ENCODE measurements at regions not wholly inside any gene's neighbourhood (a gene's known extent, or its start where the extent isn't known, plus 50 kb on each side); places are given as distances from the start of the nearest gene placed in this dataset.

DNA sequence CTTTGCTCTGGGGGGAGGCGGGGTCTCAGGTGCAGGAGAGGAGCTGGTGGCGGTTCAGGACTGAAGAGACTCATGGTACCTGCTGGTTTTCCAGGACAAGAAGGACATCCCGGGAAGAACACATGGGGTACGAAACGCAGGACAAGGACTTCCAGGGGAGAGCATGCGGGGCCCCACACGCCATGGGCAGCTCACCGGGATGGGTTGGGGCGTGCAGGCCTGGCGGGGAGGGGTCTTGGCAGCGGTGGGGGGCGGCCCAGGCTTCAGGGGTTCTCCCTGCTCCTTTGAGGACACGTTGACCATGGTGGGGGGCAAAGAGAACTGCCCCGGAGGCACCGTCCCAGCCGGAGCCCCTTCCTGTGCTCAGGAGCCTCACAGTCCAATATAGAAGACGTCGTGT, 673.2 kb downstream of the BRD1 start:
- TF ChIP-seq, protein P1, sequence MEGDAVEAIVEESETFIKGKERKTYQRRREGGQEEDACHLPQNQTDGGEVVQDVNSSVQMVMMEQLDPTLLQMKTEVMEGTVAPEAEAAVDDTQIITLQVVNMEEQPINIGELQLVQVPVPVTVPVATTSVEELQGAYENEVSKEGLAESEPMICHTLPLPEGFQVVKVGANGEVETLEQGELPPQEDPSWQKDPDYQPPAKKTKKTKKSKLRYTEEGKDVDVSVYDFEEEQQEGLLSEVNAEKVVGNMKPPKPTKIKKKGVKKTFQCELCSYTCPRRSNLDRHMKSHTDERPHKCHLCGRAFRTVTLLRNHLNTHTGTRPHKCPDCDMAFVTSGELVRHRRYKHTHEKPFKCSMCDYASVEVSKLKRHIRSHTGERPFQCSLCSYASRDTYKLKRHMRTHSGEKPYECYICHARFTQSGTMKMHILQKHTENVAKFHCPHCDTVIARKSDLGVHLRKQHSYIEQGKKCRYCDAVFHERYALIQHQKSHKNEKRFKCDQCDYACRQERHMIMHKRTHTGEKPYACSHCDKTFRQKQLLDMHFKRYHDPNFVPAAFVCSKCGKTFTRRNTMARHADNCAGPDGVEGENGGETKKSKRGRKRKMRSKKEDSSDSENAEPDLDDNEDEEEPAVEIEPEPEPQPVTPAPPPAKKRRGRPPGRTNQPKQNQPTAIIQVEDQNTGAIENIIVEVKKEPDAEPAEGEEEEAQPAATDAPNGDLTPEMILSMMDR (IDR thresholded peaks at IDR 0.05; ENCODE audit: low read depth, low read length, poor library complexity, severe bottlenecking) = no peak
- no peak for TF ChIP-seq EZH2phosphoT487 (IDR thresholded peaks at IDR 0.05; ENCODE audit: borderline replicate concordance, low read length)
- Histone ChIP-seq H3K36me3 (ENCODE audit: control insufficient read depth, low read length) (no peaks in the 10 kb centered on the region), H3K27ac (ENCODE audit: low read depth, low read length) (no peak overlapping the region), H3K27me3 (ENCODE audit: control insufficient read depth, low read length) (no peaks in the 10 kb centered on the region), H3K4me1 (ENCODE audit: control insufficient read depth, low read length) (no peaks in the 10 kb centered on the region), H3F3A (ENCODE audit: control insufficient read depth, insufficient read depth) (no peaks in the 10 kb centered on the region), H3K9me2 (replicated peaks; ENCODE audit: control insufficient read depth, low read length) (no peaks in the 10 kb centered on the region), H3K4me2 (ENCODE audit: low read length) (no peak overlapping the region), H3K79me2 (ENCODE audit: control insufficient read depth, low read length) (no peaks in the 10 kb centered on the region), H3K9me3 (ENCODE audit: control insufficient read depth, insufficient read depth, low read length) (no peaks in the 10 kb centered on the region), H4K20me1 (ENCODE audit: control insufficient read depth, insufficient read depth, low read depth, low read length) (no peaks in the 10 kb centered on the region), H3K4me3 (ENCODE audit: low read length) (no peak overlapping the region)

DNA sequence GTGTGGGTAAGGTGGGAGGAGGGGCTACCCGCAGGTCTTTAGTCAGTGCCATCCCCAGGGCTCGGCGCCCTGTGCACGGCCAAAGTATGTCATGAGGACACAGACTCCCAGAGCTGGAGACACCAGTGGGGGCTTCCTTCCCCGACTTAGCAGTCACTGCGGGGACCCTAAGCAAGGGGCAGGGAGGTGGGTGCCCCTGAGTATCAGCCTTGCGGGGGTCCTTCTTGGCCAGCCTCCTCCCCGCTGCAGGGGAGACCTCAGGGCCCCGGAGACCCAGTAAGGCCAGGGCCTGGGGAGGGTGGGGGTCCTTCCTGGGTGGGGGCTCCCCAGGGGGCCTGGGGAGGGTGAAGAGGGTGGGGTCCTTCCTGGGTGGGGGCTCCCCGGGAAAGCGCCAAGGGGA, 673.8 kb downstream of the BRD1 start:
- Histone ChIP-seq H3K4me3 (ENCODE audit: low read length) (no peak overlapping the region), H3K27ac (ENCODE audit: low read depth, low read length) (no peak overlapping the region), H4K20me1 (ENCODE audit: control insufficient read depth, insufficient read depth, low read depth, low read length) (no peaks in the 10 kb centered on the region)

DNA sequence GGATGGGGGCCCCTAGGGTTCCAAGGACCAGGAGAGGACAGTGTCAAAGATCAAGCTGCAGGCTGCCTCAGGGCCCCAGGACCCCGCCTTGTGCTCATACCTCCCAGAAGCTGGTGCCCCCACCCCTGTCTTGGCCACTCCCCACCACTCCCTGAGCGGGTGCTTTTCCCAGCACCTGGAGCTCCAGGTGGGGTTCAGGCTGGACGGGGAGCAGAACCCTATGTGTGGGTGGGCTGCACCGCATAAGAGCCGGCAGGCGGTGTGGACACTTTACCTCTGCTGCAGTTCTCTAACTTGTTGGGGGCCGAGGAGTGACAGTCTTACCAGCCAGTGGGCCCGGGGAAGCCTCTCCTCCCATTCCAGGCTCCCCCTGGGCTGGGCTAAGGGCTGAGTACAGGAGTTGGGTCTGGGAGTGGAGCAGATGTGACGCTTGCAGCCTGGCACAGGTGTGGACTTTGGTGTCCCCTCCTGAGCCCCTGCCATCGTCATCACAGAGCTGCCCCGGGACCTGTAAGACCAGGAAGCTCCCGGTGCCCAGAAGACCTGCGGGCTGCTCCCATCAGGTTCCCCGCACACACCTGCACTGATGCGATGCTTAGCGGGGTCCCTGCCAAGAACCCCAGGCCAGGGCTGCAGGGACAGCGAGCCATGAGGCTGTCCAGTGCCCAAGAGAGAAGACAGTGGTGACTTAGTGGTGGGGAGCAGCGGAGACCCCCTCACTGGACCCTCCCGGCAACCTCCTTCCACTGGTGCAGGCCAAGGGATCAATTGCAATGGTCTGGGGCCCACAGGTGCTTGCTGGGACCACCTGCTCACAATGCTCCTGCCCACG, 674.5 kb downstream of the BRD1 start:
- Histone ChIP-seq H3K4me3 (ENCODE audit: low read length) (no peak overlapping the region), H3K9me2 (replicated peaks; ENCODE audit: control insufficient read depth, low read length) (no peaks in the 10 kb centered on the region), H3F3A (ENCODE audit: control insufficient read depth, insufficient read depth) (no peaks in the 10 kb centered on the region), H3K27me3 (ENCODE audit: control insufficient read depth, low read length) (no peaks in the 10 kb centered on the region), H3K79me2 (ENCODE audit: control insufficient read depth, low read length) (no peaks in the 10 kb centered on the region), H3K4me1 (ENCODE audit: control insufficient read depth, low read length) (no peaks in the 10 kb centered on the region), H3K4me2 (ENCODE audit: low read length) (no peak overlapping the region), H3K9me3 (ENCODE audit: control insufficient read depth, insufficient read depth, low read length) (no peaks in the 10 kb centered on the region), H3K27ac (ENCODE audit: low read depth, low read length) (no peak overlapping the region), H4K20me1 (ENCODE audit: control insufficient read depth, insufficient read depth, low read depth, low read length) (no peaks in the 10 kb centered on the region), H3K36me3 (ENCODE audit: control insufficient read depth, low read length) (no peaks in the 10 kb centered on the region)
- TF ChIP-seq EZH2phosphoT487 (IDR thresholded peaks at IDR 0.05; ENCODE audit: borderline replicate concordance, low read length) = no peak
- TF ChIP-seq, protein P1 (IDR thresholded peaks at IDR 0.05; ENCODE audit: low read depth, low read length, poor library complexity, severe bottlenecking) = no peak

More for the DNA sequence above, 673.8 kb downstream of the BRD1 start:
- Histone ChIP-seq H3K36me3 (ENCODE audit: control insufficient read depth, low read length) (no peaks in the 10 kb centered on the region), H3K4me1 (ENCODE audit: control insufficient read depth, low read length) (no peaks in the 10 kb centered on the region), H3K79me2 (ENCODE audit: control insufficient read depth, low read length) (no peaks in the 10 kb centered on the region), H3F3A (ENCODE audit: control insufficient read depth, insufficient read depth) (no peaks in the 10 kb centered on the region), H3K4me2 (ENCODE audit: low read length) (no peak overlapping the region), H3K27me3 (ENCODE audit: control insufficient read depth, low read length) (no peaks in the 10 kb centered on the region), H3K9me3 (ENCODE audit: control insufficient read depth, insufficient read depth, low read length) (no peaks in the 10 kb centered on the region), H3K9me2 (replicated peaks; ENCODE audit: control insufficient read depth, low read length) (no peaks in the 10 kb centered on the region)
- TF ChIP-seq, protein P1 (IDR thresholded peaks at IDR 0.05; ENCODE audit: low read depth, low read length, poor library complexity, severe bottlenecking) = no peak
- no peak for TF ChIP-seq EZH2phosphoT487 (IDR thresholded peaks at IDR 0.05; ENCODE audit: borderline replicate concordance, low read length)
